ENCODE measurements at regions not wholly inside any gene's neighbourhood (a gene's known extent, or its start where the extent isn't known, plus 50 kb on each side); places are given as distances from the start of the nearest gene placed in this dataset.
A peak's percentile ranks its signal among the peaks of the same experiment; 100 is the strongest.

DNA sequence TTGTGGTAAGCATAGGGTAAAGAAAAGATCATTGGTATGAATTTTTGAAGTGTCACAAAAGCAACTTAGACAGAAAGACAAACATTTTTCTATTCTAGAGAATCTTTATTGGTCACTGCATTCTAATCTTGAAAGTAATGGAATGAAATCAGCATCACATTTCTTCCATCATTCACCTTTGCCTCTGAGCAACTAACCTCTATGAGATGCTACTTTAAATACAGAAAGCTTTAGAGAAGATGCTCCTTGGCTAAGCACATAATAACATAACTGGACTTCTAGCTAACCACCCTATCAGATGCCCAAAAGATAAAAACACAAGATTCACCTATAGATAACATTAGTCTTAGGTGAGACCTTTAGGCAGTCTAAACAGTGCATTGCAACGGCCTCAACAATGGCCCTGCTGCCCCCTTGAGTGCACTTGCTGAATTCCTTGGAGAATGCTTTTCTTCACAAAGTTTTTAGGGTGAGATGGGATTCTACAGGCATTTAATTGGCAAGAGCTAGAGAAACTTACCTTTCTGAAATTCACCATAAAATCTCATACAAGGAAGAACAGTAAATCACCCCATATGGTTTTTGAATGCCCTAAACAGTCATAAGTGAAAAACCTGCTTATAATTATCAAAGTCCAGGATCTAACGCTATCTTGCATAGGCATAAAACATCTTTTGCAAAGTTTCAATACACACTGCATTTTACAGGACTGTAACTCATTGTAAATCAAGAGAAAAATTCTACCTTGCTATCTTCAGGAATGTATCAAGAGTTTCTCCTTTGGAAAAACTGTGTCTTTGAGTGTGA, 791.3 kb upstream of the CHAC2 start:
- WGBS (ENCODE audit: missing lambda C conversion rate): 12% methylated on average over 2 of the region's 2 CpGs
- no peak overlapping the region for H3K4me3 ChIP-seq
- ChIA-PET POLR2A (no interaction called here), CTCF (interaction anchor here (0.7 to 1.6 kb wide), 4 partner anchors 10 to 786 kb away, joined by 3 to 5 read pairs (median 3); no protein-coding TSS in a partner anchor)
- TF ChIP-seq CTCF (IDR thresholded peaks at IDR 0.05) (peak; percentile 58), CBX8 (IDR thresholded peaks at IDR 0.05) (no peak), ESRRA (IDR thresholded peaks at IDR 0.05; ENCODE audit: borderline replicate concordance, low read length) (no peak), RAD21 (conservative IDR thresholded peaks at IDR 0.05 in 1 of 2, IDR thresholded peaks at IDR 0.05 in 1 of 2) (peak; percentile 65 to 78), SMC3 (IDR thresholded peaks at IDR 0.05) (peak; percentile 74), FOSL2 (IDR thresholded peaks at IDR 0.05) (no peak), FOSL2 (CRISPR knock-in tag; IDR thresholded peaks at IDR 0.05) (no peak), GATA3 (IDR thresholded peaks at IDR 0.05; ENCODE audit: borderline replicate concordance) (no peak), MYC (IDR thresholded peaks at IDR 0.05; ENCODE audit: borderline replicate concordance, low read length) (no peak), RNF2 (IDR thresholded peaks at IDR 0.05; ENCODE audit: borderline replicate concordance, low read depth) (no peak), MAFK (IDR thresholded peaks at IDR 0.05; ENCODE audit: partially characterized antibody) (no peak)
- no peaks in the 10 kb centered on the region for H3K4me1 ChIP-seq
- H3K9me3 ChIP-seq: no peaks in the 10 kb centered on the region
- no peak overlapping the region for H3K4me2 ChIP-seq
- no peak for FAIRE-seq
- no peak overlapping the region for H3K27ac ChIP-seq
- peak; percentile 3 to 44 for DNase-seq (ENCODE audit: low read depth in 1 of 2, low spot score in 1 of 2)
- ATAC-seq: peak; percentile 80 to 83; a peak in 5 of 6 replicates

DNA sequence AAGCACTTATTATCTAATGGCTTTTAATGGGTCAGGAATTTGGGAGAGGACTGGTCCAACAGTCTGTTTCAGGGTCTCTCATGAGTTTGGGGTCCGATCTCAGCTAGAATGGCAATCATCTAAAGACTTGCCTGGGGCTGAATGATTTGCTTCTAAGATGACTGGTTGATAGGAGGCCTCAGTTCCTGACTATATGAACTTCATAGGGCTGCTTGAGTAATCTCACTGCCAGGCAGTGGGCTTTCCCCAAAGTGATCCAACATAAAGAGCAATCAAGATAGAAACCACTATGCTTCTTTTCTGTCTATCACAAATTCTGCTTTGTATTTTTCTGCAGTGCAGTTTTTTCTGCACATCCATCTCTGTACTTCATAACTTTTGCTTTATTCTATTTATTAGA, 793.5 kb upstream of the CHAC2 start:
- Histone ChIP-seq H3K4me3 (no peak overlapping the region), H3K4me1 (no peaks in the 10 kb centered on the region), H3K4me2 (no peak overlapping the region), H3K9me3 (no peaks in the 10 kb centered on the region), H3K27ac (no peak overlapping the region)
- ChIA-PET CTCF (no interaction called here), POLR2A (no interaction called here)
- FAIRE-seq (no peak), ATAC-seq (no peak), DNase-seq (ENCODE audit: low read depth in 1 of 2, low spot score in 1 of 2) (no peak)
- no peak for TF ChIP-seq POLR2AphosphoS2 (conservative IDR thresholded peaks at IDR 0.05; ENCODE audit: low read length)
- no peak for TF ChIP-seq SREBF2 (IDR thresholded peaks at IDR 0.05)
- WGBS (ENCODE audit: missing lambda C conversion rate): 21% methylated on average over 1 of the region's 1 CpG

DNA sequence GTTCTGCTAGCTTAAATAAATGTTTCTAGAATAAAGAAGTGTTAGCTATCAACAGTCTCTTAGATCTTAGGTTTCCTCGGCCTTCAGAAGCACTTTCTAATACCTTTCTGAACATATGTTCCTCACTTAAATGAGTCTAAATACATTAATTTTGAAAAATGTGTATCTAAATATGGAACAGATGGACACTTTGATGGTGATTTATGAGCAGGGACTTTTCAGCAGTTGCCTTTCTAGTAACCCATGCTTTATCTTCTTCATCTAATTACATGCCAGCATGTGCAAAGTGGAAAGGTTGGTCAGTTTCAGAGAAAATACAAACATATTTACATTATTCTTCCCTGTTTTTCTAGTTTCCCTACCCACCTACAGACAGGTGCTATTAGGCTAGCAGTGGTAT, 797.0 kb upstream of the CHAC2 start:
- DNase-seq (ENCODE audit: low read depth in 1 of 2, low spot score in 1 of 2): no peak
- H3K4me2 ChIP-seq: no peak overlapping the region
- no peak for ATAC-seq
- H3K27ac ChIP-seq: no peak overlapping the region
- H3K9me3 ChIP-seq: no peaks in the 10 kb centered on the region
- ChIA-PET CTCF (interaction anchor here (0.7 to 1.0 kb wide), 2 partner anchors 9 to 149 kb away, joined by 3 read pairs; no protein-coding TSS in a partner anchor), POLR2A (no interaction called here)
- no peak overlapping the region for H3K4me3 ChIP-seq
- 48% methylated on average over 1 of the region's 1 CpG for WGBS (ENCODE audit: missing lambda C conversion rate)
- FAIRE-seq: no peak
- TF ChIP-seq ZSCAN20 (CRISPR knock-in tag; IDR thresholded peaks at IDR 0.05) (no peak), KDM5A (IDR thresholded peaks at IDR 0.05) (no peak), HMGXB4 (CRISPR knock-in tag; IDR thresholded peaks at IDR 0.05; ENCODE audit: borderline replicate concordance) (no peak), ATOH8 (CRISPR knock-in tag; IDR thresholded peaks at IDR 0.05; ENCODE audit: low read depth) (no peak)
- H3K4me1 ChIP-seq: no peaks in the 10 kb centered on the region

Data from A549 (cell line).